ENCODE measurements at regions not wholly inside any gene's neighbourhood (a gene's known extent, or its start where the extent isn't known, plus 50 kb on each side); places are given as distances from the start of the nearest gene placed in this dataset.

GRCh38 chr12:132379576-132379975, 50.2 kb upstream of the GALNT9 start:
- no peak overlapping the region for H3K27ac ChIP-seq (ENCODE audit: insufficient read length, low read depth, low read length)
- H2BK12ac ChIP-seq (ENCODE audit: insufficient read length, low read depth, low read length), result no peak overlapping the region
- no CpG with 5 or more reads among the region's 24 CpGs for WGBS (ENCODE audit: extremely low coverage, insufficient read length, low lambda C conversion rate)
- no peaks in the 10 kb centered on the region for H3K23me2 ChIP-seq (ENCODE audit: insufficient read length, low read depth, low read length, poor library complexity, severe bottlenecking)
- H3K27me3 ChIP-seq (ENCODE audit: insufficient read depth, low read length), result peaks cover 72% of the 10 kb centered on the region
- no peak overlapping the region for H3K4me2 ChIP-seq (ENCODE audit: insufficient read depth, insufficient read length, low read length)
- no peaks in the 10 kb centered on the region for H3K36me3 Mint-ChIP-seq (ENCODE audit: insufficient read depth in 1 of 3, low read depth in 3 of 3)
- H3K9ac ChIP-seq (ENCODE audit: extremely low read depth, insufficient read length, low read length), result no peak overlapping the region
- H2BK5ac ChIP-seq (ENCODE audit: insufficient read length, low read length), result no peak overlapping the region
- no peak overlapping the region for H4K5ac ChIP-seq (ENCODE audit: insufficient read length, low read depth, low read length)
- H3K14ac ChIP-seq (ENCODE audit: insufficient read depth, low read length), result no peak overlapping the region
- H3K4me1 Mint-ChIP-seq, result peaks cover 0 to 17% of the 10 kb centered on the region in 2 experiments; a peak in 3 of 4 replicates
- H3K4me1 ChIP-seq (ENCODE audit: insufficient read depth, low read length), result no peaks in the 10 kb centered on the region
- H3K23ac ChIP-seq (ENCODE audit: insufficient read length, low read depth, low read length), result no peak overlapping the region
- no peak overlapping the region for H2BK120ac ChIP-seq (ENCODE audit: low read depth, low read length, poor library complexity, severe bottlenecking)
- TF ChIP-seq CTCF (conservative IDR thresholded peaks at IDR 0.05), result no peak
- H3K9me3 ChIP-seq (ENCODE audit: control insufficient read depth, low read depth, low read length), result no peaks in the 10 kb centered on the region
- H2BK20ac ChIP-seq (ENCODE audit: low read depth, low read length, poor library complexity, severe bottlenecking), result no peak overlapping the region
- H2AFZ ChIP-seq (ENCODE audit: low read length), result no peak overlapping the region
- H3K79me1 ChIP-seq (ENCODE audit: insufficient read depth, low read depth, low read length, poor library complexity, severe bottlenecking), result no peaks in the 10 kb centered on the region
- H3K79me2 ChIP-seq (ENCODE audit: insufficient read depth, low read length), result no peaks in the 10 kb centered on the region
- H4K8ac ChIP-seq (replicated peaks; ENCODE audit: insufficient read length, low read depth, low read length), result no peak overlapping the region
- no peaks in the 10 kb centered on the region for H4K20me1 ChIP-seq (ENCODE audit: control insufficient read depth, insufficient read depth, insufficient read length)
- H3K56ac ChIP-seq (ENCODE audit: insufficient read length, low read depth, low read length), result no peak overlapping the region
- no peaks in the 10 kb centered on the region for H3K9me3 Mint-ChIP-seq
- H3K27ac Mint-ChIP-seq, result no peak overlapping the region
- no peak overlapping the region for H3T11ph ChIP-seq (ENCODE audit: low read length)
- no peak overlapping the region for H3K4me3 Mint-ChIP-seq
- H2AK5ac ChIP-seq (ENCODE audit: insufficient read length, low read length), result no peak overlapping the region
- H3K18ac ChIP-seq (ENCODE audit: insufficient read length, low read depth, low read length), result no peak overlapping the region
- H3K4ac ChIP-seq (ENCODE audit: low read depth, low read length), result no peak overlapping the region
- DNase-seq, result no peak
- H4K91ac ChIP-seq (ENCODE audit: insufficient read length, low read depth, low read length), result no peak overlapping the region
- H3K27me3 Mint-ChIP-seq (ENCODE audit: low read depth), result peaks cover 34% of the 10 kb centered on the region
- H2BK15ac ChIP-seq (ENCODE audit: low read depth, low read length), result no peak overlapping the region
